Nephron (organoid): ENCODE measurements at regions not wholly inside any gene's neighbourhood (a gene's known extent, or its start where the extent isn't known, plus 50 kb on each side); places are given as distances from the start of the nearest gene placed in this dataset.

Experiments used
- H3K27ac Mint-ChIP-seq, 3 experiments: 2 replicates each; pipeline ENCODE4 v1.8.0; 2020; ENCODE audit warnings: mixed read lengths in 3 of 3, mild to moderate bottlenecking in 2 of 3, moderate library complexity in 1 of 3
- H3K27me3 Mint-ChIP-seq: 2 replicates; pipeline ENCODE4 v1.8.0; 2021; ENCODE audit warnings: low read depth, mild to moderate bottlenecking, moderate library complexity, mixed read lengths
- H3K36me3 Mint-ChIP-seq: 2 replicates; pipeline ENCODE4 v1.8.0; 2020; ENCODE audit warnings: low read depth, mixed read lengths
- H3K4me1 Mint-ChIP-seq: 2 replicates; pipeline ENCODE4 v1.8.0; 2020; ENCODE audit warnings: mixed read lengths
- H3K4me3 Mint-ChIP-seq, 3 experiments: 2 replicates each; pipeline ENCODE4 v1.8.0; 2020; ENCODE audit warnings: mild to moderate bottlenecking in 3 of 3, mixed read lengths in 3 of 3, moderate library complexity in 2 of 3
- H3K9me3 Mint-ChIP-seq: 2 replicates; pipeline ENCODE4 v1.8.0; 2020; ENCODE audit warnings: mixed read lengths
- CTCF ChIP-seq, 3 experiments: fragments of 200-600 bp; sonication (generic); IDR thresholded peaks; one replicate each; pipeline ENCODE4 v1.5.0; 2021; ENCODE audit warnings: antibody characterized with exemption in 3 of 3; ENCODE audit not compliant: unreplicated experiment in 3 of 3

- Mint-ChIP-seq H3K9me3 (no peaks in the 10 kb centered on the region), H3K4me3 (no peak overlapping the region), H3K4me1 (no peaks in the 10 kb centered on the region), H3K27ac (no peak overlapping the region), H3K27me3 (no peaks in the 10 kb centered on the region), H3K36me3 (no peaks in the 10 kb centered on the region)
- no peak for TF ChIP-seq CTCF (IDR thresholded peaks at IDR 0.05; ENCODE audit: unreplicated experiment in 3 of 3)
Measured at GRCh38 chr5:148708854-148709253, 54.5 kb upstream of the HTR4 start.

GRCh38 chr5:148711961-148712360, 57.6 kb upstream of the HTR4 start:
- TF ChIP-seq CTCF (IDR thresholded peaks at IDR 0.05; ENCODE audit: unreplicated experiment in 3 of 3) = no peak
- Mint-ChIP-seq H3K4me3 (no peak overlapping the region), H3K27ac (no peak overlapping the region), H3K4me1 (no peaks in the 10 kb centered on the region), H3K27me3 (peaks cover 5% of the 10 kb centered on the region), H3K9me3 (no peaks in the 10 kb centered on the region), H3K36me3 (no peaks in the 10 kb centered on the region)

GRCh38 chr5:148713735-148714508, 59.6 kb upstream of the HTR4 start:
- Mint-ChIP-seq H3K4me1 (no peaks in the 10 kb centered on the region), H3K36me3 (no peaks in the 10 kb centered on the region), H3K27me3 (peaks cover 16% of the 10 kb centered on the region), H3K9me3 (no peaks in the 10 kb centered on the region), H3K27ac (no peak overlapping the region), H3K4me3 (no peak overlapping the region)
- no peak for TF ChIP-seq CTCF (IDR thresholded peaks at IDR 0.05; ENCODE audit: unreplicated experiment in 3 of 3)

GRCh38 chr5:148716716-148717115, 62.4 kb upstream of the HTR4 start:
- TF ChIP-seq CTCF (IDR thresholded peaks at IDR 0.05; ENCODE audit: unreplicated experiment in 3 of 3) = no peak
- Mint-ChIP-seq H3K9me3 (no peaks in the 10 kb centered on the region), H3K4me3 (no peak overlapping the region), H3K4me1 (no peaks in the 10 kb centered on the region), H3K36me3 (no peaks in the 10 kb centered on the region), H3K27me3 (peaks cover 16% of the 10 kb centered on the region), H3K27ac (no peak overlapping the region)

- TF ChIP-seq CTCF (IDR thresholded peaks at IDR 0.05; ENCODE audit: unreplicated experiment in 3 of 3) = no peak
- H3K4me3 Mint-ChIP-seq = no peak overlapping the region
- no peaks in the 10 kb centered on the region for H3K9me3 Mint-ChIP-seq
- H3K27me3 Mint-ChIP-seq = peaks cover 16% of the 10 kb centered on the region
- no peaks in the 10 kb centered on the region for H3K4me1 Mint-ChIP-seq
- H3K27ac Mint-ChIP-seq = no peak overlapping the region
- no peaks in the 10 kb centered on the region for H3K36me3 Mint-ChIP-seq
Measured at GRCh38 chr5:148717668-148718067, 63.3 kb upstream of the HTR4 start.

- Mint-ChIP-seq H3K4me3 (no peak overlapping the region), H3K4me1 (no peaks in the 10 kb centered on the region), H3K27ac (no peak overlapping the region), H3K36me3 (no peaks in the 10 kb centered on the region), H3K9me3 (no peaks in the 10 kb centered on the region), H3K27me3 (peaks cover 24% of the 10 kb centered on the region)
- no peak for TF ChIP-seq CTCF (IDR thresholded peaks at IDR 0.05; ENCODE audit: unreplicated experiment in 3 of 3)
Measured at GRCh38 chr5:148719605-148720004, 65.3 kb upstream of the HTR4 start.
